Uterus (tissue), 3 donors: ENCODE measurements at regions not wholly inside any gene's neighbourhood (a gene's known extent, or its start where the extent isn't known, plus 50 kb on each side); places are given as distances from the start of the nearest gene placed in this dataset.

ENCODE experiments used
- DNase-seq, 2 donors: peaks; one replicate each; pipeline ENCODE4 v3.0.0-alpha.2; 2019 to 2020
- H3K27ac ChIP-seq, 2 donors: fragments of 200-600 bp; sonication (generic); 1 replicate in 1 of 2; 2 replicates in 1 of 2; pipeline ENCODE4 v1.5.1; 2016 to 2018
- H3K27me3 ChIP-seq, 2 donors: fragments of 200-600 bp; sonication (generic); one replicate each; pipeline ENCODE4 v1.5.1; 2018 to 2019; ENCODE audit warnings: control low read depth in 1 of 2
- H3K36me3 ChIP-seq, 2 donors: fragments of 200-600 bp; sonication (generic); one replicate each; pipeline ENCODE4 v1.5.1; 2019; ENCODE audit warnings: control low read depth in 1 of 2
- H3K4me1 ChIP-seq, 2 donors: fragments of 200-600 bp; sonication (generic); one replicate each; pipeline ENCODE4 v1.5.1; 2018 to 2019; ENCODE audit warnings: control low read depth in 1 of 2
- H3K4me3 ChIP-seq, 2 donors: fragments of 200-600 bp; sonication (generic); 1 replicate in 1 of 2; 2 replicates in 1 of 2; pipeline ENCODE4 v1.5.1; 2018 to 2019; ENCODE audit warnings: mild to moderate bottlenecking in 1 of 2
- H3K9me3 ChIP-seq, 2 donors: fragments of 200-600 bp; sonication (generic); one replicate each; pipeline ENCODE4 v1.5.1; 2019; ENCODE audit warnings: control low read depth in 1 of 2
- CTCF ChIP-seq, 4 experiments: fragments of 200-600 bp in 2 of 4; fragments of 450-650 bp in 2 of 4; sonication (generic) in 2 of 4; IDR thresholded peaks; one replicate each; pipeline ENCODE4 v1.5.1; 2016 to 2019; ENCODE audit warnings: antibody characterized with exemption in 4 of 4, mild to moderate bottlenecking in 2 of 4, moderate library complexity in 1 of 4
- POLR2A ChIP-seq, 2 donors: fragments of 450-650 bp; IDR thresholded peaks; one replicate each; pipeline ENCODE4 v1.6.1; 2016; ENCODE audit warnings: antibody characterized with exemption in 2 of 2, mild to moderate bottlenecking in 1 of 2, moderate library complexity in 1 of 2
- intact Hi-C: fragments of 100-400 bp; cut with DNase I; formaldehyde crosslinking; loops from one replicate; pipeline ENCODE4 v1.15.1; 2023; ENCODE audit warnings: low total_unique reads
- donor health status: DM: yes; HTN: yes; CAD: no.

- no peak overlapping the region for H3K27ac ChIP-seq
Observed at GRCh38 chr6:142699391-142699790, 245.6 kb downstream of the HIVEP2 start.

DNA sequence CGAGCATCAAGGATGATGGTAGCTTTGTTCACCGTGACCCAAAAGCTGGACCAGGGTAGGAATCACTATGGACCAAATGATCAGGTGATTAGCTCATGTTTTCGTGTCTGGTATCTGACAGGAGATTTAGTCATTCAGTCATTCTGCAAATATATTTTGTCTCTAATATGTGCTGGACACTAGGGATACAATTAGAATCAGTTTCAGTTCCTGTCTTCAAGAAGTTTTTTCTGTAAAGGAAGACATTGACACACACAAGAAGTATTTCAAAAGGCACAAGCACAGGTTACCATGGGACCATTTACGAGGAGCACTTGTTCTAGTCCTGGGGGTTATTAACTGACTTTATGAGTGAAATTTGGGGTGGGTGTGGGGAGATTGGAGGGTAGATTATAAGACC is 244.9 kb downstream of the HIVEP2 start:
- no peaks in the 10 kb centered on the region for H3K27me3 ChIP-seq
- no peaks in the 10 kb centered on the region for H3K9me3 ChIP-seq
- intact Hi-C loops, result no loop called here
- TF ChIP-seq POLR2A (IDR thresholded peaks at IDR 0.05) (no peak), CTCF (IDR thresholded peaks at IDR 0.05) (no peak)
- no peak overlapping the region for H3K27ac ChIP-seq
- H3K4me3 ChIP-seq, result no peak overlapping the region
- no peaks in the 10 kb centered on the region for H3K36me3 ChIP-seq
- H3K4me1 ChIP-seq, result peaks cover 0 to 4% of the 10 kb centered on the region in 2 donors
- DNase-seq, result no peak

More at GRCh38 chr6:142699391-142699790, 245.6 kb downstream of the HIVEP2 start:
- peaks cover 0 to 4% of the 10 kb centered on the region in 2 donors for H3K4me1 ChIP-seq
- H3K36me3 ChIP-seq, result no peaks in the 10 kb centered on the region
- TF ChIP-seq POLR2A (IDR thresholded peaks at IDR 0.05), result no peak
- TF ChIP-seq CTCF (IDR thresholded peaks at IDR 0.05), result no peak
- no peak overlapping the region for H3K4me3 ChIP-seq
- no peaks in the 10 kb centered on the region for H3K27me3 ChIP-seq
- H3K9me3 ChIP-seq, result no peaks in the 10 kb centered on the region
- intact Hi-C loops, result no loop called here
- DNase-seq, result no peak

DNA sequence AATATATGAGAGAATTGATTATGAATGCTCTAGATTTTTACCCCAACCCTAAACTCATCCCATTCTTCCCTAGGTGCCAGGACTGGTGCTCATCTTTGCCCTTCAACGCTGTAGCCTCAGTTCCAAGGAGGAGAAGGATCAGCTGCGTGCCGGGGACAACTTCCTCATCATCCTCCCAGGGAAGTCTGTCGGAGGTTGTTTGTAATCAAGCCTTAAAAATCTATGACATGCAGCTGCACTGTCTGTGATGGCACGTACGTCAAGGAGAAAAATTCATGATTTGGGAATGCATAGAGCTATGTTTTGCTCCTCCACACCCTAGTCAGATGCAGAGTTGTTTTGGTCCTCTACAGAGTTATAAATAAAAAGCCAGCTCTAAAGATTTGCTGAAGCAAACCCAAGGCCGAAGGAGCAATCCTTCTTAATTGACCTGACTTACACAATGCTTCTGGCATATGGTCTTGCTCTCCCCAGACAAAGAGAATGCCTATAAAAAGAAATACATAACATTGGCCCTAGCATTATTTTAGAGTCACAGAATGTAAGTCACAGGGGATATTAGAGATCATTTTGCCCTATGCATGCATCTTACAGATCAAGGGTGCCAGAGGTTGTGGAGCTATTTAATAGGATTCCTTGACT is 244.2 kb downstream of the HIVEP2 start:
- intact Hi-C loops, result no loop called here
- no peak for DNase-seq
- TF ChIP-seq CTCF (IDR thresholded peaks at IDR 0.05), result no peak
- TF ChIP-seq POLR2A (IDR thresholded peaks at IDR 0.05), result no peak

More for the DNA sequence above, 244.2 kb downstream of the HIVEP2 start:
- no peak overlapping the region for H3K27ac ChIP-seq
- no peak overlapping the region for H3K4me3 ChIP-seq
- H3K9me3 ChIP-seq, result no peaks in the 10 kb centered on the region
- no peaks in the 10 kb centered on the region for H3K36me3 ChIP-seq
- no peaks in the 10 kb centered on the region for H3K27me3 ChIP-seq
- H3K4me1 ChIP-seq, result peaks cover 0 to 4% of the 10 kb centered on the region in 2 donors
